ENCODE measurements at regions not wholly inside any gene's neighbourhood (a gene's known extent, or its start where the extent isn't known, plus 50 kb on each side); places are given as distances from the start of the nearest gene placed in this dataset.

DNA sequence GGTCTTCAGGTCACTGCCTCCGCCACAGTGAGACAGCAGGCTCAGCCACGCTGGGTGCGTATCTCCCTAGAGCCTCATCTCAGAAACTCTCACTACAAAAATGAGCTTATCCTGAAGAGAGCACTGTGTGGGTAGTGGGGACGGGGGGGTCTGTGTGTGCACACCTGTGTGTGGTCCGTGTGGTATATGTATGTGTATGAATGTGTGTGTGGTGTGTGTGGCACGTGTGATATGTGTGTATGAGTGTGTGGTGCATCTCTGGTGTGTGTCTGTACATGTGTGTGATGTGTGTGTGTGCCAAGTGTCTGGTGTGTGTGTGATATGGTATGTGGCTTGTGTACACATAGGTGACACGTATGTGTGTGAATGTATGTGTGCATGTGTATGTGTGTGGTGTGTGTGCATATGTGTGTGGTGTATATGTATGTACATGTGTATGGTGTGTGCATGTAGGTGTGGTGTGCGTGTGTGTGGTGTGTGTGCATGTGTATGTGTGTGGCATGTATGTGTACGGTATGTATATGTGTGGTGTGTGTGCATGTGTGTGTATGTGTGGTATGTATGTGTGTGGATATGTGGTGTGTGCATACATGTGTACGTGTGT lies 332.2 kb downstream of the EIPR1 start:
- TF ChIP-seq, protein P1, sequence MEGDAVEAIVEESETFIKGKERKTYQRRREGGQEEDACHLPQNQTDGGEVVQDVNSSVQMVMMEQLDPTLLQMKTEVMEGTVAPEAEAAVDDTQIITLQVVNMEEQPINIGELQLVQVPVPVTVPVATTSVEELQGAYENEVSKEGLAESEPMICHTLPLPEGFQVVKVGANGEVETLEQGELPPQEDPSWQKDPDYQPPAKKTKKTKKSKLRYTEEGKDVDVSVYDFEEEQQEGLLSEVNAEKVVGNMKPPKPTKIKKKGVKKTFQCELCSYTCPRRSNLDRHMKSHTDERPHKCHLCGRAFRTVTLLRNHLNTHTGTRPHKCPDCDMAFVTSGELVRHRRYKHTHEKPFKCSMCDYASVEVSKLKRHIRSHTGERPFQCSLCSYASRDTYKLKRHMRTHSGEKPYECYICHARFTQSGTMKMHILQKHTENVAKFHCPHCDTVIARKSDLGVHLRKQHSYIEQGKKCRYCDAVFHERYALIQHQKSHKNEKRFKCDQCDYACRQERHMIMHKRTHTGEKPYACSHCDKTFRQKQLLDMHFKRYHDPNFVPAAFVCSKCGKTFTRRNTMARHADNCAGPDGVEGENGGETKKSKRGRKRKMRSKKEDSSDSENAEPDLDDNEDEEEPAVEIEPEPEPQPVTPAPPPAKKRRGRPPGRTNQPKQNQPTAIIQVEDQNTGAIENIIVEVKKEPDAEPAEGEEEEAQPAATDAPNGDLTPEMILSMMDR (IDR thresholded peaks at IDR 0.05): no peak
- no peak for TF ChIP-seq POLR2A (IDR thresholded peaks at IDR 0.05)
